Endodermal cell (in vitro differentiated cells): ENCODE measurements at regions not wholly inside any gene's neighbourhood (a gene's known extent, or its start where the extent isn't known, plus 50 kb on each side); places are given as distances from the start of the nearest gene placed in this dataset.

Experiments
- DNase-seq: peaks from one replicate; pipeline ENCODE4 v3.0.0-alpha.2; 2017
- H3K27ac ChIP-seq: 2 replicates; pipeline ENCODE4 v1.5.1; 2013; ENCODE audit warnings: mild to moderate bottlenecking, low read depth, low read length, moderate library complexity
- H3K27me3 ChIP-seq: 2 replicates; pipeline ENCODE4 v1.6.1; 2013; ENCODE audit warnings: mild to moderate bottlenecking, low read length, moderate library complexity; ENCODE audit not compliant: insufficient read depth, control insufficient read depth, poor library complexity, severe bottlenecking
- H3K36me3 ChIP-seq: 2 replicates; pipeline ENCODE4 v1.7.0; 2013; ENCODE audit warnings: mild to moderate bottlenecking, low read length, moderate library complexity; ENCODE audit not compliant: control insufficient read depth, insufficient read depth
- H3K4me1 ChIP-seq: one replicate; pipeline ENCODE4 v1.7.0; 2013; ENCODE audit warnings: low read length; ENCODE audit not compliant: control insufficient read depth, insufficient read depth
- H3K4me3 ChIP-seq: 2 replicates; pipeline ENCODE4 v1.5.1; 2013; ENCODE audit warnings: mild to moderate bottlenecking, low read length, moderate library complexity
- H3K9ac ChIP-seq: 2 replicates; pipeline ENCODE4 v1.6.1; 2013; ENCODE audit warnings: mild to moderate bottlenecking, low read length, moderate library complexity; ENCODE audit not compliant: poor library complexity, severe bottlenecking; ENCODE audit errors: extremely low read depth
- H3K9me3 ChIP-seq: 2 replicates; pipeline ENCODE4 v1.6.1; 2013; ENCODE audit warnings: mild to moderate bottlenecking, low read length, moderate library complexity; ENCODE audit not compliant: control insufficient read depth
- H3K27ac Mint-ChIP-seq: 2 replicates; pipeline ENCODE4 v1.8.0; 2020; ENCODE audit warnings: mixed read lengths
- H3K27me3 Mint-ChIP-seq: 2 replicates; pipeline ENCODE4 v1.8.0; 2021; ENCODE audit warnings: mild to moderate bottlenecking, mixed read lengths; ENCODE audit not compliant: insufficient read depth
- H3K36me3 Mint-ChIP-seq: 2 replicates; pipeline ENCODE4 v1.8.0; 2020; ENCODE audit warnings: low read depth, mixed read lengths
- H3K4me1 Mint-ChIP-seq: 2 replicates; pipeline ENCODE4 v1.8.0; 2020; ENCODE audit warnings: mixed read lengths
- H3K4me3 Mint-ChIP-seq: 2 replicates; pipeline ENCODE4 v1.8.0; 2020; ENCODE audit warnings: mild to moderate bottlenecking, moderate library complexity, mixed read lengths
- H3K9me3 Mint-ChIP-seq: 2 replicates; pipeline ENCODE4 v1.8.0; 2020; ENCODE audit warnings: mild to moderate bottlenecking, mixed read lengths
- CTCF ChIP-seq: fragments of 200-600 bp; sonication (generic); conservative IDR thresholded peaks from 2 replicates; pipeline ENCODE4 v1.5.0; 2021; ENCODE audit warnings: antibody characterized with exemption, mild to moderate bottlenecking
- WGBS, 2 experiments: methylation state at CpG; one replicate each; pipeline versions ENCODE4 v1.1.5 to v1.1.7; 2013; ENCODE audit warnings: missing lambda C conversion rate in 2 of 2, mixed read lengths in 1 of 2; ENCODE audit not compliant: insufficient coverage in 1 of 2, insufficient read length in 1 of 2; 5-methylcytosine and 5-hydroxymethylcytosine counted together

GRCh38 chr3:194773216-194773615 lies 87.5 kb downstream of the FAM43A start:
- H3K4me3 Mint-ChIP-seq, result no peak overlapping the region
- WGBS, 2 experiments, result 80% methylated on average over 3 to 5 of the region's 5 CpGs
- H3K36me3 Mint-ChIP-seq, result no peaks in the 10 kb centered on the region
- H3K4me1 Mint-ChIP-seq, result peaks cover 8% of the 10 kb centered on the region
- DNase-seq, result peak; percentile 45
- Histone ChIP-seq H3K27me3 (no peaks in the 10 kb centered on the region), H3K9me3 (no peaks in the 10 kb centered on the region), H3K4me3 (no peak overlapping the region), H3K4me1 (no peaks in the 10 kb centered on the region), H3K36me3 (no peaks in the 10 kb centered on the region), H3K27ac (no peak overlapping the region), H3K9ac (no peak overlapping the region)
- H3K27ac Mint-ChIP-seq, result no peak overlapping the region
- H3K9me3 Mint-ChIP-seq, result no peaks in the 10 kb centered on the region
- H3K27me3 Mint-ChIP-seq, result peaks cover 49% of the 10 kb centered on the region
- TF ChIP-seq CTCF, result no peak

- peaks cover 48% of the 10 kb centered on the region for H3K27me3 Mint-ChIP-seq
- DNase-seq, result peak; percentile 29
These were observed 88.2 kb downstream of the FAM43A start for GRCh38 chr3:194773771-194774455.

GRCh38 chr3:194775266-194775665 lies 89.6 kb downstream of the FAM43A start:
- no peak for DNase-seq
- Mint-ChIP-seq H3K27ac (no peak overlapping the region), H3K27me3 (peaks cover 39% of the 10 kb centered on the region), H3K4me1 (no peaks in the 10 kb centered on the region), H3K9me3 (no peaks in the 10 kb centered on the region), H3K4me3 (no peak overlapping the region), H3K36me3 (no peaks in the 10 kb centered on the region)
- no peak overlapping the region for H3K27ac ChIP-seq
- H3K27me3 ChIP-seq, result no peaks in the 10 kb centered on the region
- WGBS, 2 experiments, result 86 to 93% methylated on average over 3 of the region's 3 CpGs
- H3K4me3 ChIP-seq, result no peak overlapping the region
- no peak for TF ChIP-seq CTCF
- no peaks in the 10 kb centered on the region for H3K4me1 ChIP-seq
- H3K9ac ChIP-seq, result no peak overlapping the region
- H3K9me3 ChIP-seq, result no peaks in the 10 kb centered on the region
- H3K36me3 ChIP-seq, result no peaks in the 10 kb centered on the region

More at GRCh38 chr3:194773771-194774455, 88.2 kb downstream of the FAM43A start:
- peaks cover 3% of the 10 kb centered on the region for H3K4me1 Mint-ChIP-seq
- WGBS, 2 experiments, result 85 to 87% methylated on average over 5 of the region's 5 CpGs
- Histone ChIP-seq H3K9me3 (no peaks in the 10 kb centered on the region), H3K9ac (no peak overlapping the region), H3K36me3 (no peaks in the 10 kb centered on the region), H3K4me1 (no peaks in the 10 kb centered on the region), H3K4me3 (no peak overlapping the region), H3K27me3 (no peaks in the 10 kb centered on the region), H3K27ac (no peak overlapping the region)
- no peak for TF ChIP-seq CTCF
- H3K4me3 Mint-ChIP-seq, result no peak overlapping the region
- H3K36me3 Mint-ChIP-seq, result no peaks in the 10 kb centered on the region
- H3K9me3 Mint-ChIP-seq, result no peaks in the 10 kb centered on the region
- no peak overlapping the region for H3K27ac Mint-ChIP-seq
